AG04449 (cell line): ENCODE measurements at regions not wholly inside any gene's neighbourhood (a gene's known extent, or its start where the extent isn't known, plus 50 kb on each side); places are given as distances from the start of the nearest gene placed in this dataset.

Source experiments
- CTCF ChIA-PET: fragments of 350-600 bp; formaldehyde crosslinking; extraction: SDS; loops from one replicate; lab custom pipeline; 2021; ENCODE audit warnings: antibody characterized with exemption; lab: Yijun Ruan, JAX
- POLR2A ChIA-PET: fragments of 400-600, 350-600 bp; formaldehyde crosslinking; extraction: SDS; loops from one replicate; lab custom pipeline; 2020; ENCODE audit warnings: antibody characterized with exemption, inconsistent platforms; lab: Yijun Ruan, JAX
- DNase-seq: peaks from one replicate; pipeline ENCODE4 v3.0.0-alpha.2; 2010; ENCODE audit warnings: low read depth, low spot score
- H3K4me3 ChIP-seq: 2 replicates; pipeline ENCODE4 v1.5.1; 2011; ENCODE audit warnings: low read depth, mild to moderate bottlenecking, control low read depth, low read length
- CTCF ChIP-seq: IDR thresholded peaks from one replicate; pipeline ENCODE4 v1.5.1; 2011; ENCODE audit warnings: mild to moderate bottlenecking, moderate library complexity, low read length, control low read depth, inconsistent platforms; ENCODE audit not compliant: insufficient read depth; ENCODE audit errors: missing control alignments

GRCh38 chr2:16171425-16171920 lies 231.1 kb downstream of the MYCN start:
- ChIA-PET POLR2A (no interaction called here), CTCF (no interaction called here)
- no peak for DNase-seq
- no peak for TF ChIP-seq CTCF
- H3K4me3 ChIP-seq, result no peak overlapping the region

GRCh38 chr2:16170675-16171424 lies 230.5 kb downstream of the MYCN start:
- ChIA-PET POLR2A (no interaction called here), CTCF (no interaction called here)
- no peak for DNase-seq
- H3K4me3 ChIP-seq, result no peak overlapping the region
- no peak for TF ChIP-seq CTCF

- ChIA-PET CTCF (no interaction called here), POLR2A (no interaction called here)
- H3K4me3 ChIP-seq, result no peak overlapping the region
- DNase-seq, result no peak
- TF ChIP-seq CTCF, result no peak
These were observed 229.1 kb downstream of the MYCN start for GRCh38 chr2:16169381-16169960.

GRCh38 chr2:16168506-16169264 lies 228.3 kb downstream of the MYCN start:
- H3K4me3 ChIP-seq, result no peak overlapping the region
- CTCF ChIA-PET, result no interaction called here
- DNase-seq, result no peak
- TF ChIP-seq CTCF, result no peak
- POLR2A ChIA-PET, result no interaction called here

GRCh38 chr2:16167870-16168426 lies 227.6 kb downstream of the MYCN start:
- POLR2A ChIA-PET, result no interaction called here
- CTCF ChIA-PET, result no interaction called here

More at GRCh38 chr2:16167870-16168426, 227.6 kb downstream of the MYCN start:
- no peak for DNase-seq
- H3K4me3 ChIP-seq, result no peak overlapping the region
- no peak for TF ChIP-seq CTCF
